ENCODE measurements at regions not wholly inside any gene's neighbourhood (a gene's known extent, or its start where the extent isn't known, plus 50 kb on each side); places are given as distances from the start of the nearest gene placed in this dataset.

- no peaks in the 10 kb centered on the region for H3K36me3 ChIP-seq
- no peak overlapping the region for H3K27ac ChIP-seq
- H3K4me3 ChIP-seq (ENCODE audit: low read depth, low read length) = no peak overlapping the region
- H3K27me3 ChIP-seq (ENCODE audit: insufficient read depth, low read depth, severe bottlenecking) = no peaks in the 10 kb centered on the region
- H3K9me3 ChIP-seq (ENCODE audit: severe bottlenecking) = no peaks in the 10 kb centered on the region
- no peak for DNase-seq
- no peak for TF ChIP-seq CTCF (IDR thresholded peaks at IDR 0.05; ENCODE audit: low read depth, low read length)
These were observed 157.0 kb downstream of the LYPLAL1 start for GRCh38 chr1:219330669-219331068.

- Histone ChIP-seq H3K27me3 (ENCODE audit: insufficient read depth, low read depth, severe bottlenecking) (no peaks in the 10 kb centered on the region), H3K36me3 (no peaks in the 10 kb centered on the region), H3K9me3 (ENCODE audit: severe bottlenecking) (no peaks in the 10 kb centered on the region), H3K27ac (no peak overlapping the region), H3K4me3 (ENCODE audit: low read depth, low read length) (no peak overlapping the region)
- no peak for DNase-seq
- no peak for TF ChIP-seq CTCF (IDR thresholded peaks at IDR 0.05; ENCODE audit: low read depth, low read length)
These were observed 156.3 kb downstream of the LYPLAL1 start for GRCh38 chr1:219330001-219330400.

GRCh38 chr1:219329578-219329977 lies 155.9 kb downstream of the LYPLAL1 start:
- Histone ChIP-seq H3K27ac (no peak overlapping the region), H3K9me3 (ENCODE audit: severe bottlenecking) (no peaks in the 10 kb centered on the region), H3K4me3 (ENCODE audit: low read depth, low read length) (no peak overlapping the region), H3K27me3 (ENCODE audit: insufficient read depth, low read depth, severe bottlenecking) (no peaks in the 10 kb centered on the region), H3K36me3 (no peaks in the 10 kb centered on the region)
- no peak for DNase-seq
- TF ChIP-seq CTCF (IDR thresholded peaks at IDR 0.05; ENCODE audit: low read depth, low read length) = no peak

GRCh38 chr1:219326843-219327242 lies 153.2 kb downstream of the LYPLAL1 start:
- Histone ChIP-seq H3K4me3 (ENCODE audit: low read depth, low read length) (no peak overlapping the region), H3K9me3 (ENCODE audit: severe bottlenecking) (no peaks in the 10 kb centered on the region), H3K27me3 (ENCODE audit: insufficient read depth, low read depth, severe bottlenecking) (no peaks in the 10 kb centered on the region), H3K36me3 (no peaks in the 10 kb centered on the region), H3K27ac (no peak overlapping the region)
- no peak for DNase-seq
- TF ChIP-seq CTCF (IDR thresholded peaks at IDR 0.05; ENCODE audit: low read depth, low read length) = no peak

GRCh38 chr1:219325368-219325742 lies 151.7 kb downstream of the LYPLAL1 start:
- no peak for TF ChIP-seq CTCF (IDR thresholded peaks at IDR 0.05; ENCODE audit: low read depth, low read length)
- no peak for DNase-seq
- Histone ChIP-seq H3K27ac (no peak overlapping the region), H3K27me3 (ENCODE audit: insufficient read depth, low read depth, severe bottlenecking) (no peaks in the 10 kb centered on the region), H3K9me3 (ENCODE audit: severe bottlenecking) (no peaks in the 10 kb centered on the region), H3K4me3 (ENCODE audit: low read depth, low read length) (no peak overlapping the region), H3K36me3 (no peaks in the 10 kb centered on the region)

GRCh38 chr1:219324629-219325367 lies 151.1 kb downstream of the LYPLAL1 start:
- TF ChIP-seq CTCF (IDR thresholded peaks at IDR 0.05; ENCODE audit: low read depth, low read length) = no peak
- no peaks in the 10 kb centered on the region for H3K36me3 ChIP-seq
- no peaks in the 10 kb centered on the region for H3K9me3 ChIP-seq (ENCODE audit: severe bottlenecking)
- H3K27ac ChIP-seq = no peak overlapping the region
- H3K4me3 ChIP-seq (ENCODE audit: low read depth, low read length) = no peak overlapping the region
- H3K27me3 ChIP-seq (ENCODE audit: insufficient read depth, low read depth, severe bottlenecking) = no peaks in the 10 kb centered on the region
- no peak for DNase-seq

All from WERI-Rb-1 (cell line).